ENCODE measurements at regions not wholly inside any gene's neighbourhood (a gene's known extent, or its start where the extent isn't known, plus 50 kb on each side); places are given as distances from the start of the nearest gene placed in this dataset.

DNA sequence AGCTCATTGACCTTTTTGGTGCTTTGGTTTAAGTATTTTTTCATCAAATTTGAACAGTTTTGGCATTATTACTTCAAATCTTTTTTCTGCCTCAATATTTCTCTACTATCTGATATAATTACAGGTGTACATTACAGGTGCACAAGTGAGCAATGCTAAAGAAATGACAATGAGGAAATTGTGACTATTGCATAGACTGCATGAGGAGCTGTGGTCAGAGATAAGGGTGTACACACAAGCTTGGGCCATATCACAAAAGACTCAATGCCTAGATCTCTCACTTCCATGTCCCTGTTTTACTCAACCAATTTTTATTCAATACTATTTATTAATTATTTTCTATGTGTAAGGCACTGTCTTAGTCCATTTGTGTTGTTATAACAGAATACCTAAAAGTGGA, 251.0 kb upstream of the UBASH3B start:
- TF ChIP-seq CTCF (IDR thresholded peaks at IDR 0.05) (no peak), POLR2A (IDR thresholded peaks at IDR 0.05) (no peak)

Data from vagina (tissue), 2 donors.